H1 (cell line): ENCODE measurements at regions not wholly inside any gene's neighbourhood (a gene's known extent, or its start where the extent isn't known, plus 50 kb on each side); places are given as distances from the start of the nearest gene placed in this dataset.

ENCODE experiments used
- CTCF ChIA-PET: fragments of 300-600 bp; sonication (Branson Sonifier 250); formaldehyde crosslinking; loops from one replicate; lab custom pipeline; 2021; ENCODE audit not compliant: partially characterized antibody; lab: Charles Lee
- POLR2A ChIA-PET: fragments of 300-600 bp; sonication (Branson Sonifier 250); formaldehyde crosslinking; loops from one replicate; lab custom pipeline; 2021; ENCODE audit warnings: inconsistent platforms; ENCODE audit not compliant: partially characterized antibody; lab: Charles Lee
- DNase-seq, 2 experiments: peaks; one replicate each; pipeline versions ENCODE4 v3.0.0 to v3.0.0-alpha.2; 2010 to 2022; ENCODE audit warnings: low spot score in 2 of 2, low read depth in 1 of 2, mixed read lengths in 1 of 2
- FAIRE-seq: peaks from 2 replicates; lab custom pipeline; 2011; peaks lifted over from hg19 to GRCh38; lab: Jason Lieb, UNC
- H2AFZ ChIP-seq: 2 replicates; pipeline ENCODE4 v1.8.1; 2012; ENCODE audit warnings: low read length, inconsistent platforms
- H2AK5ac ChIP-seq: 2 replicates; pipeline ENCODE4 v1.6.1; 2013; ENCODE audit warnings: low read depth, low read length
- H2BK120ac ChIP-seq: replicated peaks from 2 replicates; pipeline ENCODE3; 2013; ENCODE audit warnings: low read depth, low read length, inconsistent platforms
- H2BK12ac ChIP-seq: 2 replicates; pipeline ENCODE4 v1.6.1; 2013; ENCODE audit warnings: low read depth, low read length
- H2BK15ac ChIP-seq: 2 replicates; pipeline ENCODE4 v1.6.1; 2013; ENCODE audit warnings: low read length
- H2BK20ac ChIP-seq: 2 replicates; pipeline ENCODE4 v1.6.1; 2013; ENCODE audit warnings: low read length
- H2BK5ac ChIP-seq: 2 replicates; pipeline ENCODE4 v1.6.1; 2013; ENCODE audit warnings: low read depth, low read length
- H3K14ac ChIP-seq: 2 replicates; pipeline ENCODE4 v1.6.1; 2013; ENCODE audit warnings: inconsistent platforms; ENCODE audit not compliant: insufficient read length
- H3K18ac ChIP-seq: 2 replicates; pipeline ENCODE4 v1.6.1; 2013; ENCODE audit warnings: low read length; ENCODE audit errors: extremely low read depth
- H3K23ac ChIP-seq: 2 replicates; pipeline ENCODE4 v1.6.1; 2013; ENCODE audit warnings: inconsistent platforms; ENCODE audit not compliant: insufficient read length
- H3K23me2 ChIP-seq: 2 replicates; pipeline ENCODE4 v1.6.1; 2013; ENCODE audit warnings: low read depth, low read length
- H3K27ac ChIP-seq: 2 replicates; pipeline ENCODE4 v1.6.1; 2011; ENCODE audit warnings: low read depth, low read length, inconsistent platforms
- H3K27me3 ChIP-seq, 4 experiments: replicated peaks in 1 of 4; 1 replicate in 1 of 4; 2 replicates in 3 of 4; pipeline versions ENCODE4 v1.6.1 to v1.8.1; 2011 to 2013; ENCODE audit warnings: low read length in 3 of 4, mild to moderate bottlenecking in 3 of 4, inconsistent platforms in 2 of 4, mixed read lengths in 2 of 4, moderate library complexity in 1 of 4; ENCODE audit not compliant: control insufficient read depth in 3 of 4, insufficient read depth in 3 of 4; ENCODE audit errors: extremely low read depth in 1 of 4
- H3K36me3 ChIP-seq, 4 experiments: 2 replicates each; pipeline versions ENCODE4 v1.6.1 to v1.8.1; 2011 to 2013; ENCODE audit warnings: mild to moderate bottlenecking in 4 of 4, low read length in 3 of 4, moderate library complexity in 2 of 4, control low read depth in 1 of 4, inconsistent platforms in 1 of 4; ENCODE audit not compliant: insufficient read depth in 4 of 4, control insufficient read depth in 2 of 4
- H3K4ac ChIP-seq: replicated peaks from 2 replicates; pipeline ENCODE3; 2013; ENCODE audit warnings: low read length, low read depth, mixed read lengths, inconsistent platforms; ENCODE audit not compliant: insufficient read length
- H3K4me1 ChIP-seq, 4 experiments: replicated peaks in 1 of 4; 1 replicate in 1 of 4; 2 replicates in 3 of 4; pipeline versions ENCODE4 v1.6.1 to v1.8.1; 2011 to 2013; ENCODE audit warnings: low read length in 3 of 4, inconsistent platforms in 2 of 4, mixed read lengths in 1 of 4; ENCODE audit not compliant: insufficient read depth in 4 of 4, control insufficient read depth in 3 of 4
- H3K4me2 ChIP-seq, 2 experiments: 2 replicates each; pipeline versions ENCODE4 v1.6.1 to v1.8.1; 2011 to 2013; ENCODE audit warnings: low read depth in 2 of 2, low read length in 2 of 2, control low read depth in 1 of 2, inconsistent platforms in 1 of 2, mild to moderate bottlenecking in 1 of 2; ENCODE audit not compliant: insufficient read depth in 1 of 2
- H3K4me3 ChIP-seq, 4 experiments: fragments of 200-600, 300-600 bp in 1 of 4; sonication (generic), shearing (Covaris generic), sonication (Bioruptor Twin) in 1 of 4; 2 replicates each; pipeline versions ENCODE4 v1.5.1 to v1.8.1; 2011 to 2016; ENCODE audit warnings: low read length in 4 of 4, low read depth in 3 of 4, control low read depth in 2 of 4, inconsistent platforms in 2 of 4, mild to moderate bottlenecking in 2 of 4, mixed read lengths in 1 of 4, moderate library complexity in 1 of 4; ENCODE audit not compliant: insufficient read depth in 2 of 4; ENCODE audit errors: extremely low read depth in 1 of 4
- H3K56ac ChIP-seq: replicated peaks from 2 replicates; pipeline ENCODE3; 2013; ENCODE audit warnings: low read depth, mild to moderate bottlenecking, mixed read lengths, low read length, inconsistent platforms; ENCODE audit not compliant: insufficient read length
- H3K79me1 ChIP-seq: 2 replicates; pipeline ENCODE4 v1.6.1; 2013; ENCODE audit warnings: low read depth, low read length, control low read depth
- H3K79me2 ChIP-seq, 2 experiments: 2 replicates each; pipeline versions ENCODE4 v1.6.1 to v1.8.1; 2012 to 2013; ENCODE audit warnings: low read length in 2 of 2, mild to moderate bottlenecking in 2 of 2, inconsistent platforms in 1 of 2; ENCODE audit not compliant: insufficient read depth in 2 of 2, control insufficient read depth in 1 of 2
- H3K9ac ChIP-seq, 4 experiments: replicated peaks in 1 of 4; 1 replicate in 1 of 4; 2 replicates in 3 of 4; pipeline versions ENCODE4 v1.6.1 to v1.8.1; 2011 to 2013; ENCODE audit warnings: low read depth in 3 of 4, low read length in 3 of 4, control low read depth in 2 of 4, mild to moderate bottlenecking in 2 of 4, moderate library complexity in 2 of 4, inconsistent platforms in 1 of 4; ENCODE audit errors: extremely low read depth in 1 of 4
- H3K9me3 ChIP-seq, 2 experiments: 2 replicates each; pipeline versions ENCODE4 v1.6.1 to v1.8.1; 2012 to 2013; ENCODE audit warnings: mild to moderate bottlenecking in 2 of 2, moderate library complexity in 2 of 2, control low read depth in 1 of 2, inconsistent platforms in 1 of 2, low read depth in 1 of 2, low read length in 1 of 2, mixed read lengths in 1 of 2; ENCODE audit not compliant: insufficient read depth in 2 of 2
- H4K20me1 ChIP-seq, 2 experiments: replicated peaks in 1 of 2; 2 replicates each; pipeline versions ENCODE3 to v1.8.1; 2011 to 2013; ENCODE audit warnings: inconsistent platforms in 2 of 2, low read length in 2 of 2, mild to moderate bottlenecking in 1 of 2; ENCODE audit not compliant: insufficient read depth in 2 of 2, control insufficient read depth in 1 of 2
- H4K5ac ChIP-seq: 2 replicates; pipeline ENCODE4 v1.6.1; 2013; ENCODE audit warnings: low read length, low read depth, mixed read lengths, inconsistent platforms; ENCODE audit not compliant: insufficient read length
- H4K8ac ChIP-seq: 2 replicates; pipeline ENCODE4 v1.8.0; 2013; ENCODE audit warnings: mild to moderate bottlenecking, moderate library complexity, low read length, inconsistent platforms; ENCODE audit not compliant: insufficient read depth; ENCODE audit errors: extremely low read depth
- H4K91ac ChIP-seq: replicated peaks from 2 replicates; pipeline ENCODE3; 2013; ENCODE audit warnings: low read length, mixed read lengths, inconsistent platforms; ENCODE audit not compliant: insufficient read length
- JUND ChIP-seq: IDR thresholded peaks from 2 replicates; pipeline ENCODE4 v1.6.1; 2011; ENCODE audit warnings: mild to moderate bottlenecking, improper control_type of control experiment, low read length
- SP1 ChIP-seq: IDR thresholded peaks from 2 replicates; pipeline ENCODE4 v1.6.1; 2011; ENCODE audit warnings: low read depth, low read length
- TCF12 ChIP-seq: IDR thresholded peaks from 2 replicates; pipeline ENCODE4 v1.6.1; 2011; ENCODE audit warnings: low read depth, mild to moderate bottlenecking, low read length
- WGBS, 2 experiments: shearing (Covaris generic) in 1 of 2; methylation state at CpG; one replicate each; pipeline versions ENCODE4 v1.1.6 to v1.1.7; 2013 to 2015; ENCODE audit warnings: low lambda C conversion rate in 2 of 2, mixed read lengths in 2 of 2, inconsistent platforms in 1 of 2, low coverage in 1 of 2, missing lambda C conversion rate in 1 of 2; ENCODE audit not compliant: insufficient replicate concordance in 2 of 2, insufficient coverage in 1 of 2, insufficient read length in 1 of 2; ENCODE audit errors: extremely low coverage in 1 of 2, missing lambda C conversion rate in 1 of 2; 5-methylcytosine and 5-hydroxymethylcytosine counted together

- H2BK12ac ChIP-seq, result no peak overlapping the region
- CTCF ChIA-PET, result interaction anchor here (1.0 to 1.8 kb wide), 4 partner anchors 9 to 23 kb away, joined by 3 to 8 read pairs (median 3); no protein-coding TSS in a partner anchor
- H2BK15ac ChIP-seq, result no peak overlapping the region
- H3K4me3 ChIP-seq, result no peak overlapping the region
- no peak overlapping the region for H2BK120ac ChIP-seq
- no peaks in the 10 kb centered on the region for H3K23me2 ChIP-seq
- H3K79me1 ChIP-seq, result no peaks in the 10 kb centered on the region
- H3K4ac ChIP-seq, result no peak overlapping the region
- H3K79me2 ChIP-seq, result no peaks in the 10 kb centered on the region
- no peak overlapping the region for H3K23ac ChIP-seq
- no peak overlapping the region for H4K5ac ChIP-seq
- H3K9me3 ChIP-seq, result no peaks in the 10 kb centered on the region
- H3K4me1 ChIP-seq, result no peaks in the 10 kb centered on the region
- H3K9ac ChIP-seq, result no peak overlapping the region
- no peaks in the 10 kb centered on the region for H4K20me1 ChIP-seq
- TF ChIP-seq JUND, result no peak
- TF ChIP-seq SP1, result no peak
- TF ChIP-seq TCF12, result no peak
- DNase-seq (no peak), FAIRE-seq (no peak)
- no peak overlapping the region for H2AK5ac ChIP-seq
- no peak overlapping the region for H3K4me2 ChIP-seq
- H3K18ac ChIP-seq, result no peak overlapping the region
- no peak overlapping the region for H4K91ac ChIP-seq
- POLR2A ChIA-PET, result no interaction called here
- H3K27me3 ChIP-seq, result no peaks in the 10 kb centered on the region
- H3K56ac ChIP-seq, result no peak overlapping the region
- H3K27ac ChIP-seq, result no peak overlapping the region
- WGBS, 2 experiments, result 71% methylated on average over 5 of the region's 5 CpGs; no CpG with 5 or more reads in 1 of the 2 experiments
- no peak overlapping the region for H3K14ac ChIP-seq
- no peak overlapping the region for H2AFZ ChIP-seq
- no peak overlapping the region for H2BK5ac ChIP-seq
- H2BK20ac ChIP-seq, result no peak overlapping the region
- H4K8ac ChIP-seq, result no peak overlapping the region
- no peaks in the 10 kb centered on the region for H3K36me3 ChIP-seq
Observed at GRCh38 chr2:128457716-128458115, 139.0 kb upstream of the HS6ST1 start.
